ENCODE measurements at regions not wholly inside any gene's neighbourhood (a gene's known extent, or its start where the extent isn't known, plus 50 kb on each side); places are given as distances from the start of the nearest gene placed in this dataset.

GRCh38 chr2:215839309-215839708 lies 174.0 kb downstream of the MREG start:
- H3K4me1 Mint-ChIP-seq, result peaks cover 6% of the 10 kb centered on the region
- CTCF ChIA-PET, result interaction anchor here (0.8 to 3.9 kb wide), 8 partner anchors 9 to 387 kb away, joined by 3 to 53 read pairs (median 5); no protein-coding TSS in a partner anchor
- TF ChIP-seq GTF2I (CRISPR knock-in tag; conservative IDR thresholded peaks at IDR 0.05) (no peak), ZNF317 (CRISPR knock-in tag; IDR thresholded peaks at IDR 0.05; ENCODE audit: borderline replicate concordance, low read depth) (no peak), ELF4 (CRISPR knock-in tag; IDR thresholded peaks at IDR 0.05; ENCODE audit: low read depth) (no peak), PRDM15 (CRISPR knock-in tag; IDR thresholded peaks at IDR 0.05) (no peak)
- H3K4me3 Mint-ChIP-seq, result no peak overlapping the region
- H3K27me3 Mint-ChIP-seq (ENCODE audit: low read depth), result no peaks in the 10 kb centered on the region
- H3K9me3 Mint-ChIP-seq, result no peaks in the 10 kb centered on the region
- POLR2A ChIA-PET, result no interaction called here
- H3K36me3 Mint-ChIP-seq, result no peaks in the 10 kb centered on the region
- H3K27ac Mint-ChIP-seq, result no peak overlapping the region
- DNase-seq (ENCODE audit: low spot score) (no peak), ATAC-seq (no peak)

GRCh38 chr2:215836881-215837280 lies 176.5 kb downstream of the MREG start:
- no peaks in the 10 kb centered on the region for H3K27me3 Mint-ChIP-seq (ENCODE audit: low read depth)
- POLR2A ChIA-PET, result no interaction called here
- H3K27ac Mint-ChIP-seq, result no peak overlapping the region
- H3K4me3 Mint-ChIP-seq, result no peak overlapping the region
- no peak for ATAC-seq
- no peak for TF ChIP-seq ZNF232 (CRISPR knock-in tag; IDR thresholded peaks at IDR 0.05)
- no peak for TF ChIP-seq PRDM15 (CRISPR knock-in tag; IDR thresholded peaks at IDR 0.05)
- no peak for TF ChIP-seq ZBTB21 (CRISPR knock-in tag; IDR thresholded peaks at IDR 0.05; ENCODE audit: borderline replicate concordance)
- no peak for TF ChIP-seq ELF4 (CRISPR knock-in tag; IDR thresholded peaks at IDR 0.05; ENCODE audit: low read depth)
- TF ChIP-seq GRHL2 (CRISPR knock-in tag; IDR thresholded peaks at IDR 0.05; ENCODE audit: insufficient replicate concordance, severe bottlenecking), result no peak
- TF ChIP-seq ATF6 (CRISPR knock-in tag; IDR thresholded peaks at IDR 0.05), result no peak
- TF ChIP-seq E2F1 (CRISPR knock-in tag; IDR thresholded peaks at IDR 0.05), result no peak
- TF ChIP-seq FOXJ3 (CRISPR knock-in tag; IDR thresholded peaks at IDR 0.05; ENCODE audit: borderline replicate concordance), result no peak
- TF ChIP-seq FOXP4 (CRISPR knock-in tag; IDR thresholded peaks at IDR 0.05), result no peak
- TF ChIP-seq CREM (CRISPR knock-in tag; IDR thresholded peaks at IDR 0.05), result no peak
- H3K9me3 Mint-ChIP-seq, result no peaks in the 10 kb centered on the region
- DNase-seq (ENCODE audit: low spot score), result no peak
- CTCF ChIA-PET, result no interaction called here
- H3K4me1 Mint-ChIP-seq, result peaks cover 12% of the 10 kb centered on the region
- H3K36me3 Mint-ChIP-seq, result no peaks in the 10 kb centered on the region
